ENCODE measurements at regions not wholly inside any gene's neighbourhood (a gene's known extent, or its start where the extent isn't known, plus 50 kb on each side); places are given as distances from the start of the nearest gene placed in this dataset. TPM values are rescaled to one million over a fixed set of nuclear protein-coding genes. Genes with fewer than 3 reads are reported as not detected.

DNA sequence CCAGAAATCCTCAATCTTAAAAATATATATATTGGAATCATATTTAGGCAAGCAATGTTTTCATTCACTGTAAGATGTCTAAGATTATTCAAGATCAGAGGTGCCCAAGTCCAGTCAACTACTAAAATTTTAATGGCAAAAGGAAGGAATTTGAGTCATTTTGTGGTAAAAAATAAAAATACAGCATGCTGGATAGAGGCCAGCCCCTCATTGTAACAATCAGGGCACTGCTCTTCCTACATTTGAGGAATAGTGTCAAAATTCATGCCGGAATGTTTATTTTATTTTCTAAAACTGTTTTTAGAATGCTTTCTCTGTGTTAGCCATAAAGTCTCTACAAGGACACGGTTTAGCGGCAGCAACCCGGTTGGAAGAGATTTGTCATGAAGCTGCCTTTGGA, 49.9 kb upstream of the SRD5A3 start:
- no peak for DNase-seq
- WGBS, 3 donors, result 33 to 83% (median 50%) methylated on average over 4 of the region's 4 CpGs
- Histone ChIP-seq H3K36me3 (no peaks in the 10 kb centered on the region), H3K9me3 (no peaks in the 10 kb centered on the region), H3K4me1 (ENCODE audit: insufficient read depth) (peaks cover 5% of the 10 kb centered on the region), H3K27me3 (no peaks in the 10 kb centered on the region), H3K4me3 (no peak overlapping the region), H3K27ac (no peak overlapping the region)
- intact Hi-C loops (cut with DNase I), result loop anchor here in 1 of 4 donors (10.0 kb wide), 1 partner anchor 161 kb away; no protein-coding TSS in a partner anchor
- TF ChIP-seq, protein P1, sequence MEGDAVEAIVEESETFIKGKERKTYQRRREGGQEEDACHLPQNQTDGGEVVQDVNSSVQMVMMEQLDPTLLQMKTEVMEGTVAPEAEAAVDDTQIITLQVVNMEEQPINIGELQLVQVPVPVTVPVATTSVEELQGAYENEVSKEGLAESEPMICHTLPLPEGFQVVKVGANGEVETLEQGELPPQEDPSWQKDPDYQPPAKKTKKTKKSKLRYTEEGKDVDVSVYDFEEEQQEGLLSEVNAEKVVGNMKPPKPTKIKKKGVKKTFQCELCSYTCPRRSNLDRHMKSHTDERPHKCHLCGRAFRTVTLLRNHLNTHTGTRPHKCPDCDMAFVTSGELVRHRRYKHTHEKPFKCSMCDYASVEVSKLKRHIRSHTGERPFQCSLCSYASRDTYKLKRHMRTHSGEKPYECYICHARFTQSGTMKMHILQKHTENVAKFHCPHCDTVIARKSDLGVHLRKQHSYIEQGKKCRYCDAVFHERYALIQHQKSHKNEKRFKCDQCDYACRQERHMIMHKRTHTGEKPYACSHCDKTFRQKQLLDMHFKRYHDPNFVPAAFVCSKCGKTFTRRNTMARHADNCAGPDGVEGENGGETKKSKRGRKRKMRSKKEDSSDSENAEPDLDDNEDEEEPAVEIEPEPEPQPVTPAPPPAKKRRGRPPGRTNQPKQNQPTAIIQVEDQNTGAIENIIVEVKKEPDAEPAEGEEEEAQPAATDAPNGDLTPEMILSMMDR (IDR thresholded peaks at IDR 0.05), result no peak
- TF ChIP-seq POLR2A (IDR thresholded peaks at IDR 0.05), result no peak
- TF ChIP-seq EP300 (IDR thresholded peaks at IDR 0.05), result no peak

Small RNA genes in the stretch of these regions (small RNA-seq; reads per million reads assigned to genes)
- not detected for gene RN7SL822P
- not detected for gene RNU6-746P

Measured in ovary (tissue), 7 donors.